ENCODE measurements at regions not wholly inside any gene's neighbourhood (a gene's known extent, or its start where the extent isn't known, plus 50 kb on each side); places are given as distances from the start of the nearest gene placed in this dataset.

GRCh38 chr1:221291113-221291512 lies 411.9 kb downstream of the HLX start:
- CTCF ChIA-PET = no interaction called here

GRCh38 chr1:221292652-221293051 lies 413.4 kb downstream of the HLX start:
- TF ChIP-seq, protein P1, sequence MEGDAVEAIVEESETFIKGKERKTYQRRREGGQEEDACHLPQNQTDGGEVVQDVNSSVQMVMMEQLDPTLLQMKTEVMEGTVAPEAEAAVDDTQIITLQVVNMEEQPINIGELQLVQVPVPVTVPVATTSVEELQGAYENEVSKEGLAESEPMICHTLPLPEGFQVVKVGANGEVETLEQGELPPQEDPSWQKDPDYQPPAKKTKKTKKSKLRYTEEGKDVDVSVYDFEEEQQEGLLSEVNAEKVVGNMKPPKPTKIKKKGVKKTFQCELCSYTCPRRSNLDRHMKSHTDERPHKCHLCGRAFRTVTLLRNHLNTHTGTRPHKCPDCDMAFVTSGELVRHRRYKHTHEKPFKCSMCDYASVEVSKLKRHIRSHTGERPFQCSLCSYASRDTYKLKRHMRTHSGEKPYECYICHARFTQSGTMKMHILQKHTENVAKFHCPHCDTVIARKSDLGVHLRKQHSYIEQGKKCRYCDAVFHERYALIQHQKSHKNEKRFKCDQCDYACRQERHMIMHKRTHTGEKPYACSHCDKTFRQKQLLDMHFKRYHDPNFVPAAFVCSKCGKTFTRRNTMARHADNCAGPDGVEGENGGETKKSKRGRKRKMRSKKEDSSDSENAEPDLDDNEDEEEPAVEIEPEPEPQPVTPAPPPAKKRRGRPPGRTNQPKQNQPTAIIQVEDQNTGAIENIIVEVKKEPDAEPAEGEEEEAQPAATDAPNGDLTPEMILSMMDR (IDR thresholded peaks at IDR 0.05; ENCODE audit: insufficient read depth in 1 of 2, low read depth in 1 of 2, low read length in 1 of 2, severe bottlenecking in 1 of 2, unreplicated experiment in 1 of 2) = no peak
- Mint-ChIP-seq H3K4me1 (ENCODE audit: low read depth, unreplicated experiment) (no peaks in the 10 kb centered on the region), H3K4me3 (ENCODE audit: unreplicated experiment) (no peak overlapping the region), H3K36me3 (ENCODE audit: insufficient read depth, unreplicated experiment) (no peaks in the 10 kb centered on the region), H3K27me3 (ENCODE audit: insufficient read depth, unreplicated experiment) (peaks cover 3% of the 10 kb centered on the region), H3K9me3 (ENCODE audit: unreplicated experiment) (no peaks in the 10 kb centered on the region), H3K27ac (ENCODE audit: unreplicated experiment) (no peak overlapping the region)
- H3K36me3 ChIP-seq (ENCODE audit: control insufficient read depth, insufficient read depth, low read length) = no peaks in the 10 kb centered on the region
- no peak overlapping the region for H3K4me3 ChIP-seq (ENCODE audit: low read depth, low read length)
- ChIA-PET POLR2A (no interaction called here), CTCF (no interaction called here)
- DNase-seq = no peak
- no peaks in the 10 kb centered on the region for H3K9me3 ChIP-seq
- no peaks in the 10 kb centered on the region for H3K27me3 ChIP-seq (replicated peaks; ENCODE audit: control insufficient read depth, insufficient read depth, low read length)
- intact Hi-C loops (cut with micrococcal nuclease; ENCODE audit: unreplicated experiment) = no loop called here
- no TSS peak for BruUV-seq (replicated peaks)
- no peaks in the 10 kb centered on the region for H3K4me1 ChIP-seq

More at GRCh38 chr1:221291113-221291512, 411.9 kb downstream of the HLX start:
- Mint-ChIP-seq H3K36me3 (ENCODE audit: insufficient read depth, unreplicated experiment) (no peaks in the 10 kb centered on the region), H3K27ac (ENCODE audit: unreplicated experiment) (no peak overlapping the region), H3K4me1 (ENCODE audit: low read depth, unreplicated experiment) (no peaks in the 10 kb centered on the region), H3K9me3 (ENCODE audit: unreplicated experiment) (no peaks in the 10 kb centered on the region), H3K4me3 (ENCODE audit: unreplicated experiment) (no peak overlapping the region), H3K27me3 (ENCODE audit: insufficient read depth, unreplicated experiment) (peaks cover 3% of the 10 kb centered on the region)
- Histone ChIP-seq H3K4me3 (ENCODE audit: low read depth, low read length) (no peak overlapping the region), H3K36me3 (ENCODE audit: control insufficient read depth, insufficient read depth, low read length) (no peaks in the 10 kb centered on the region), H3K27me3 (replicated peaks; ENCODE audit: control insufficient read depth, insufficient read depth, low read length) (no peaks in the 10 kb centered on the region), H3K4me1 (no peaks in the 10 kb centered on the region), H3K9me3 (no peaks in the 10 kb centered on the region)
- intact Hi-C loops (cut with micrococcal nuclease; ENCODE audit: unreplicated experiment) = no loop called here
- TF ChIP-seq, protein P1 (IDR thresholded peaks at IDR 0.05; ENCODE audit: insufficient read depth in 1 of 2, low read depth in 1 of 2, low read length in 1 of 2, severe bottlenecking in 1 of 2, unreplicated experiment in 1 of 2) = no peak
- no TSS peak for BruUV-seq (replicated peaks)
- POLR2A ChIA-PET = no interaction called here
- DNase-seq = no peak

- H3K4me3 Mint-ChIP-seq (ENCODE audit: unreplicated experiment) = no peak overlapping the region
- ChIA-PET POLR2A (no interaction called here), CTCF (no interaction called here)
- no peak for DNase-seq
- H3K36me3 Mint-ChIP-seq (ENCODE audit: insufficient read depth, unreplicated experiment) = no peaks in the 10 kb centered on the region
- H3K4me1 ChIP-seq = no peaks in the 10 kb centered on the region
- H3K4me3 ChIP-seq (ENCODE audit: low read depth, low read length) = no peak overlapping the region
- intact Hi-C loops (cut with micrococcal nuclease; ENCODE audit: unreplicated experiment) = no loop called here
- no peaks in the 10 kb centered on the region for H3K9me3 Mint-ChIP-seq (ENCODE audit: unreplicated experiment)
- H3K27ac Mint-ChIP-seq (ENCODE audit: unreplicated experiment) = no peak overlapping the region
- H3K9me3 ChIP-seq = no peaks in the 10 kb centered on the region
- no peaks in the 10 kb centered on the region for H3K27me3 ChIP-seq (replicated peaks; ENCODE audit: control insufficient read depth, insufficient read depth, low read length)
- no peaks in the 10 kb centered on the region for H3K27me3 Mint-ChIP-seq (ENCODE audit: insufficient read depth, unreplicated experiment)
- TF ChIP-seq, protein P1 (IDR thresholded peaks at IDR 0.05; ENCODE audit: insufficient read depth in 1 of 2, low read depth in 1 of 2, low read length in 1 of 2, severe bottlenecking in 1 of 2, unreplicated experiment in 1 of 2) = no peak
- H3K4me1 Mint-ChIP-seq (ENCODE audit: low read depth, unreplicated experiment) = no peaks in the 10 kb centered on the region
- no TSS peak for BruUV-seq (replicated peaks)
- H3K36me3 ChIP-seq (ENCODE audit: control insufficient read depth, insufficient read depth, low read length) = no peaks in the 10 kb centered on the region
Observed at GRCh38 chr1:221294242-221294641, 415.0 kb downstream of the HLX start.

Measured in Caco-2 (cell line).